CD4-positive, CD25-positive, alpha-beta regulatory T cell (primary cell): ENCODE measurements at regions not wholly inside any gene's neighbourhood (a gene's known extent, or its start where the extent isn't known, plus 50 kb on each side); places are given as distances from the start of the nearest gene placed in this dataset.

Source experiments
- ATAC-seq, 2 donors: fragments of 150-1000 bp; cut with Tn5 transposase; one replicate each; pipeline ENCODE4 v1.10.0; 2021; ENCODE audit warnings: low read depth in 2 of 2, moderate number of reproducible peaks in 2 of 2, moderate library complexity in 1 of 2
- DNase-seq, 3 donors: peaks; one replicate each; pipeline versions ENCODE4 v3.0.0 to v3.0.0-alpha.2; 2012 to 2022; ENCODE audit warnings: mixed read lengths in 1 of 3
- H3K27ac ChIP-seq: one replicate; pipeline ENCODE4 v1.7.0; 2013; ENCODE audit warnings: mild to moderate bottlenecking, low read length; ENCODE audit not compliant: insufficient read depth, poor library complexity, severe bottlenecking
- H3K27me3 ChIP-seq: one replicate; pipeline ENCODE4 v1.7.0; 2013; ENCODE audit warnings: low read length; ENCODE audit not compliant: control insufficient read depth, insufficient read depth
- H3K36me3 ChIP-seq: one replicate; pipeline ENCODE4 v1.7.0; 2013; ENCODE audit warnings: mild to moderate bottlenecking, low read length, moderate library complexity; ENCODE audit not compliant: control insufficient read depth, insufficient read depth
- H3K4me1 ChIP-seq: 2 replicates; pipeline ENCODE4 v1.7.0; 2013; ENCODE audit warnings: mild to moderate bottlenecking, low read length; ENCODE audit not compliant: insufficient read depth, control insufficient read depth, poor library complexity, severe bottlenecking
- H3K4me3 ChIP-seq: one replicate; pipeline ENCODE4 v1.7.0; 2013; ENCODE audit warnings: low read depth, mild to moderate bottlenecking, low read length, moderate library complexity
- H3K9me3 ChIP-seq, 2 experiments: 1 replicate in 1 of 2; 2 replicates in 1 of 2; pipeline ENCODE4 v1.7.0; 2013; ENCODE audit warnings: low read length in 2 of 2, mild to moderate bottlenecking in 1 of 2, moderate library complexity in 1 of 2; ENCODE audit not compliant: control insufficient read depth in 2 of 2
- H3K27ac Mint-ChIP-seq, 3 donors: one replicate each; pipeline ENCODE4 v1.8.0; 2020 to 2022; ENCODE audit warnings: mild to moderate bottlenecking in 3 of 3, mixed read lengths in 3 of 3, moderate library complexity in 2 of 3
- H3K27me3 Mint-ChIP-seq: one replicate; pipeline ENCODE4 v1.8.0; 2022; ENCODE audit warnings: mild to moderate bottlenecking, mixed read lengths
- H3K36me3 Mint-ChIP-seq: one replicate; pipeline ENCODE4 v1.8.0; 2020; ENCODE audit warnings: mixed read lengths
- H3K4me1 Mint-ChIP-seq, 4 donors: one replicate each; pipeline ENCODE4 v1.8.0; 2020 to 2022; ENCODE audit warnings: mixed read lengths in 4 of 4, mild to moderate bottlenecking in 1 of 4
- H3K4me3 Mint-ChIP-seq, 4 donors: one replicate each; pipeline ENCODE4 v1.8.0; 2020 to 2022; ENCODE audit warnings: mild to moderate bottlenecking in 4 of 4, mixed read lengths in 4 of 4, moderate library complexity in 3 of 4
- H3K9me3 Mint-ChIP-seq, 7 donors: one replicate each; pipeline ENCODE4 v1.8.0; 2020 to 2022; ENCODE audit warnings: mixed read lengths in 7 of 7, mild to moderate bottlenecking in 3 of 7, moderate library complexity in 2 of 7

DNA sequence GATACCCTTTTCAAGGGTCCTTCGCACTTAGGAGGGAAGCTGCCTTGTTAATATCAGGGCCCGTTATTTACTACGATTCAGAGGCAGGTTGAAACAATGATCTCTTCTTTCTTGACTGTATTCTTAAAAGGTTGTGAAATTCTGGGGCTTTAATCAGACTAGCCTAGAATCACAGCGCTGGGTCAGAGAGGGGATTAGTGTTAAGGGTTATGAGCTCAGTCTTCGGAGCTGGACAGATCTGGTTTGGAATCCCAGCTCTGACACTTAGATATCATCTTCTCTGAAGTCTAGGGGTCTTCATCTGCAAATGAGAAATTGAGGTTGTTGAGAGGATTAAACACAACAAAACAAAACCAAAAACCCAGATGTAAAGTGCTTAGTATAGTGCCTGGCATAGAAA is 77.4 kb downstream of the CD83 start:
- Mint-ChIP-seq H3K4me3 (no peak overlapping the region), H3K9me3 (no peaks in the 10 kb centered on the region), H3K27ac (no peak overlapping the region), H3K4me1 (no peaks in the 10 kb centered on the region), H3K27me3 (peaks cover 8% of the 10 kb centered on the region), H3K36me3 (no peaks in the 10 kb centered on the region)
- Histone ChIP-seq H3K4me3 (no peak overlapping the region), H3K27ac (no peak overlapping the region), H3K36me3 (no peaks in the 10 kb centered on the region), H3K9me3 (no peaks in the 10 kb centered on the region), H3K4me1 (no peaks in the 10 kb centered on the region), H3K27me3 (no peaks in the 10 kb centered on the region)
- ATAC-seq (no peak), DNase-seq (no peak)

DNA sequence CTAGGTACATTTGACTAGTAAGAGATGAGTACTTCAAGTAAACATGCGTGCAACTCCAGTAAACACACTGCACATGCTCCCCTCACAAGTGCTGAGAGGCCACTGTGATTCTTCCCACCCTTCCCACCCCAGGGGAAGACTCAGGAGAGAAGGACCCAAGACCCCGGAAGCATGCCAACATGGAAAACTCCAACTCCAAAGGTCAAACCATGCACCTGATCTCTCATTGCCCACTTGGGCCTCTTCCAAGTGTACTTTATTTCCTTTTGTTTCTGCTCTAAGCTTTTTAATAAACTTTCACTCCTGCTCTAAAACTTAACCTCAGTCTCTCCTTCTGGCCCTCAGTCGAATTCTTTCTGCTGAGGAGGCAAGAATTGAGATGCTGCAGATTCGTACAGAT is 78.5 kb downstream of the CD83 start:
- ATAC-seq (no peak), DNase-seq (no peak)
- no peaks in the 10 kb centered on the region for H3K4me1 ChIP-seq
- no peaks in the 10 kb centered on the region for H3K9me3 ChIP-seq
- Mint-ChIP-seq H3K4me3 (no peak overlapping the region), H3K27ac (no peak overlapping the region), H3K4me1 (no peaks in the 10 kb centered on the region), H3K36me3 (no peaks in the 10 kb centered on the region), H3K27me3 (peaks cover 8% of the 10 kb centered on the region), H3K9me3 (peaks cover 0 to 1% (median 0%) of the 10 kb centered on the region in 7 donors)
- no peaks in the 10 kb centered on the region for H3K27me3 ChIP-seq
- H3K27ac ChIP-seq = no peak overlapping the region
- H3K4me3 ChIP-seq = no peak overlapping the region
- no peaks in the 10 kb centered on the region for H3K36me3 ChIP-seq

DNA sequence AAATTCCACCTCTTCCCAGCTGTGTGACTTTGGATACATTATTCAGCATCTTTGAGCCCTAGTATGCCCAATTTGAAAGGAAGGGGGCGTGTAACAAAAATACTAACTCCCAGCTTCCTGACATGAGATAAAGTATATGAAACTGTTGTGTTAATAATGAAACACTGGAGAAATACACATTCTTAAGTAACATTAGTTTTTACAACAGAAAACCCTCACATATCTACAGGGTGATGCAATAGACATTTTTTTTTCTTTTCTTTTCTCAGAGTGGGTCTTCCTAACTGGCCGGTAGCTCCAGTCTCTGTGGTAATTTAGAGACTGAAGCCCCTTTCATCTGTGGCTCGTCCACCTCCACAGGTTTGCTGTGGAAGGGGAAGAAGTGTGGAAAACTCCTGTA is 79.5 kb downstream of the CD83 start:
- Mint-ChIP-seq H3K9me3 (peaks cover 0 to 1% (median 0%) of the 10 kb centered on the region in 7 donors), H3K4me1 (no peaks in the 10 kb centered on the region), H3K27me3 (peaks cover 8% of the 10 kb centered on the region), H3K36me3 (no peaks in the 10 kb centered on the region), H3K4me3 (no peak overlapping the region), H3K27ac (no peak overlapping the region)
- Histone ChIP-seq H3K36me3 (no peaks in the 10 kb centered on the region), H3K27ac (no peak overlapping the region), H3K27me3 (no peaks in the 10 kb centered on the region), H3K4me3 (no peak overlapping the region), H3K4me1 (no peaks in the 10 kb centered on the region), H3K9me3 (no peaks in the 10 kb centered on the region)
- ATAC-seq = no peak
- DNase-seq = no peak

DNA sequence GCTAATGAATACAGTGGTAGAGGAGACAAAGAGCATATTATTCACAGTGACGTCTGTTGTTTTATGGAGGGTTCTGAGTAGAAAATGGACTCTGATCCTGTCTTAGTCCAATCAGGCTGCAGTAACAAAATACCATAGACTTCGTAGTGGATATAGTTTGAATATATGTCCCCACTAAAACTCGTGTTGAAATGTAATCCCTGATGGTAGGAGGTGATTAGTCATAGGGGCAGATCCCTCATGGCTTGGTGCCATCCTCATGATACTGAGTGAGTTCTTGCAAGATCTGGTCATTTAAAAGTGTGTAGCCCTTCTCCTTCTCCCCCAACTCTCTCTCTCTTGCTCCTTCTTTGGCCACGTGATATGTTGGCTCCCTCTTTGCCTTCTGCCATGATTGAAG is 82.5 kb downstream of the CD83 start:
- H3K4me3 Mint-ChIP-seq = no peak overlapping the region
- ATAC-seq = no peak
- Histone ChIP-seq H3K4me1 (no peaks in the 10 kb centered on the region), H3K27ac (no peak overlapping the region), H3K36me3 (no peaks in the 10 kb centered on the region), H3K4me3 (no peak overlapping the region), H3K27me3 (no peaks in the 10 kb centered on the region), H3K9me3 (no peaks in the 10 kb centered on the region)
- H3K27me3 Mint-ChIP-seq = no peaks in the 10 kb centered on the region
- H3K36me3 Mint-ChIP-seq = no peaks in the 10 kb centered on the region
- DNase-seq = no peak
- H3K9me3 Mint-ChIP-seq = peaks cover 0 to 2% (median 0%) of the 10 kb centered on the region in 7 donors
- H3K27ac Mint-ChIP-seq = no peak overlapping the region
- no peaks in the 10 kb centered on the region for H3K4me1 Mint-ChIP-seq

DNA sequence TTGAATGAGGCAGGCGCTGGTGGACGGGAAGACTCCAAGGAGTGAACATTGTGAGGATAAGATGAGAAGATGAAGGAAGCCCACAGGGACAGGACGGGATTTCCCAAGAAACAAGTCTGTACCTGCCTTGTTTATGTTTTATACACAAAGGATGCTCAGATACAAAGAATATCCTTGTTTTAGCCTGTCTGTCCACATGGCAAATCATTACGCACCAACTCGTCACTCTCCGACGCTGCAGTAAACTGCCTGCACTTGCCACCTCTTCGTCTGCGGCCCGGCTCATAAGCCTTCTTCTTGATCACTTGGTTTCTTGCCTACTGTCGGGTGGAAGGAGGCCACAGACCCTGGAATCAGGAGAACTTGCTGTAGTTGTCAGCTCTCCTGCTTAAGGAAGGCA is 85.4 kb downstream of the CD83 start:
- H3K27me3 Mint-ChIP-seq = peaks cover 4% of the 10 kb centered on the region
- H3K27me3 ChIP-seq = no peaks in the 10 kb centered on the region
- no peaks in the 10 kb centered on the region for H3K36me3 ChIP-seq
- H3K4me3 ChIP-seq = no peak overlapping the region
- H3K4me1 ChIP-seq = no peaks in the 10 kb centered on the region
- DNase-seq (no peak), ATAC-seq (no peak)
- no peaks in the 10 kb centered on the region for H3K9me3 ChIP-seq
- no peak overlapping the region for H3K4me3 Mint-ChIP-seq
- no peak overlapping the region for H3K27ac ChIP-seq
- peaks cover 0 to 2% (median 0%) of the 10 kb centered on the region in 7 donors for H3K9me3 Mint-ChIP-seq
- no peaks in the 10 kb centered on the region for H3K36me3 Mint-ChIP-seq
- no peaks in the 10 kb centered on the region for H3K4me1 Mint-ChIP-seq
- no peak overlapping the region for H3K27ac Mint-ChIP-seq

DNA sequence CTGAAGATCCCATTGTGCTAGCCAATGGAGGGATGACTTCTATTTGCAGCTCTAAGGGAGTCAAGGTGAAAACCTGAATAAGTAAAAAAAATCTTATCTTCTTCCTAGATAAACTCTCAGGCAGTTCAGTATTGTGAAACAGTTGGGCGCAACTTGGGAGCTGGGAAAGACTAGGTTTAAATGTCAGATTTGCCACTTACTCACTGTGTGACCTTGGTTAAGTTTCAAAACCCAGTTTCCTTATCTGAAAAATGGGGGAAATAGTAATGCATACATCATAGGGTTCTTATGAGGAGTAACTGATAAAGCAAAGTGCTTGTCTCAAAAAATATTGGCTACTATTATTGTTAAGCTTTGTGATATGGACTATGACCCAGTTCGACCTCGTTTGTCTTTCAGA is 88.8 kb downstream of the CD83 start:
- Histone ChIP-seq H3K9me3 (no peaks in the 10 kb centered on the region), H3K27ac (no peak overlapping the region), H3K4me3 (no peak overlapping the region), H3K27me3 (no peaks in the 10 kb centered on the region), H3K36me3 (no peaks in the 10 kb centered on the region), H3K4me1 (peaks cover 12% of the 10 kb centered on the region)
- no peak for DNase-seq
- peaks cover 0 to 8% (median 0%) of the 10 kb centered on the region in 4 donors for H3K4me1 Mint-ChIP-seq
- H3K27ac Mint-ChIP-seq = no peak overlapping the region
- no peaks in the 10 kb centered on the region for H3K36me3 Mint-ChIP-seq
- no peak overlapping the region for H3K4me3 Mint-ChIP-seq
- peaks cover 0 to 2% (median 0%) of the 10 kb centered on the region in 7 donors for H3K9me3 Mint-ChIP-seq
- no peak for ATAC-seq
- H3K27me3 Mint-ChIP-seq = peaks cover 4% of the 10 kb centered on the region

DNA sequence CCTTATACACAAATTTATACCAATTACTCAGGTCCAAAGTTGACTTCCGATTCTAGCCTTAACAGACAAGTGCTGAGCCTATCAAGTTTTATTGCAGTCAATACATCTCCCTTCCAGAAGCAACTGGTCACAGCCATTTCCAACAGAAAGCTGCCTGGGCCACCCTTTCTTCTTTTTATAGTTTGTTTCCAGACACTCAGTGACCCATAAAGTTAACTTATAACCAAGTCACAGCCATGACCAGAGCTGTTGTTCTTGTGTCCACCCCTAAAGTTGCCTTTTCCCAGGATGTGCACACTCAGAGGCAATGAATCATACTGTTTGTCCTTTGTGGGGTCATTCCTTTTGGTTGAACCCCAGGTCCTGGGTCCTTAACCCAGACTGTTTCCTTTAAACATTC is 89.9 kb downstream of the CD83 start:
- Mint-ChIP-seq H3K4me3 (peak overlapping the region in 1 of 4 donors; percentile 13), H3K4me1 (peaks cover 0 to 16% (median 4%) of the 10 kb centered on the region in 4 donors), H3K27ac (no peak overlapping the region), H3K36me3 (no peaks in the 10 kb centered on the region), H3K9me3 (no peaks in the 10 kb centered on the region), H3K27me3 (peaks cover 4% of the 10 kb centered on the region)
- Histone ChIP-seq H3K4me1 (peaks cover 22% of the 10 kb centered on the region), H3K9me3 (no peaks in the 10 kb centered on the region), H3K36me3 (no peaks in the 10 kb centered on the region), H3K27me3 (no peaks in the 10 kb centered on the region), H3K4me3 (no peak overlapping the region), H3K27ac (no peak overlapping the region)
- DNase-seq = no peak
- ATAC-seq = no peak

DNA sequence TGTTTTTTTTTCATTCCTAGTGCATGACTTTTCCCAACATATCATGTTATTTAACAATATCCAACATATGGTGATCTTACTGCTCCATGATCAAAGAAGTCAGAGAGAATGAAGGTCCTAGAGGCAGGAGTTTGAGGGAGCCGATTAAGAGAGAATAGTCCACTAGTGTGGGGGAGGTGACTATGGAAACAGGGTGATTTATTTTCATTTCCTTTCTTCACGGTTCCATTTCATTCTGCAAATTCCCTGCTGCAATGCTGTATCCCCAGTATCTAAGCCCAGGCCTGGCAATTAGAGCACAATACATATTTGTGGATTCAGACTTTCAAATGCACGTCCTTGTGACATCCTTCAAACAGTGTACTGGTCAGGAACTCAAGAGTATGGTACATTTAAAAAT is 91.4 kb downstream of the CD83 start:
- no peaks in the 10 kb centered on the region for H3K9me3 Mint-ChIP-seq
- H3K36me3 Mint-ChIP-seq = no peaks in the 10 kb centered on the region
- no peak overlapping the region for H3K27ac Mint-ChIP-seq
- Histone ChIP-seq H3K4me1 (peaks cover 23% of the 10 kb centered on the region), H3K36me3 (no peaks in the 10 kb centered on the region), H3K27me3 (no peaks in the 10 kb centered on the region), H3K9me3 (no peaks in the 10 kb centered on the region), H3K4me3 (no peak overlapping the region), H3K27ac (no peak overlapping the region)
- H3K4me3 Mint-ChIP-seq = peak overlapping the region in 2 of 4 donors; percentile 74 to 75
- ATAC-seq (no peak), DNase-seq (no peak)
- peaks cover 0 to 16% (median 4%) of the 10 kb centered on the region in 4 donors for H3K4me1 Mint-ChIP-seq
- peaks cover 4% of the 10 kb centered on the region for H3K27me3 Mint-ChIP-seq
